GM23338 (cell line): ENCODE measurements at regions not wholly inside any gene's neighbourhood (a gene's known extent, or its start where the extent isn't known, plus 50 kb on each side); places are given as distances from the start of the nearest gene placed in this dataset.

Experiments
- ATAC-seq: fragments of 200-7000 bp; cut with Tn5 transposase; 3 replicates; pipeline ENCODE4 v1.9.1; 2020
- DNase-seq: peaks from one replicate; pipeline ENCODE4 v3.0.0-alpha.2; 2015; ENCODE audit warnings: low spot score
- H2AFZ ChIP-seq: fragments of 200-600 bp; sonication (generic); 2 replicates; pipeline ENCODE4 v1.8.0; 2016; ENCODE audit warnings: antibody characterized with exemption, mild to moderate bottlenecking, moderate library complexity
- H3F3A ChIP-seq: fragments of 200-600 bp; sonication (generic); replicated peaks from 2 replicates; pipeline ENCODE4 v1.8.0; 2017; ENCODE audit warnings: antibody characterized with exemption, mixed run types, low read depth
- H3K27ac ChIP-seq: fragments of 200-600 bp; sonication (generic); 2 replicates; pipeline ENCODE4 v1.6.1; 2016; ENCODE audit warnings: low read depth
- H3K27me3 ChIP-seq: fragments of 200-600 bp; sonication (generic); 2 replicates; pipeline ENCODE4 v1.8.0; 2016; ENCODE audit warnings: mild to moderate bottlenecking, mixed run types, moderate library complexity; ENCODE audit not compliant: insufficient read depth
- H3K36me3 ChIP-seq: fragments of 200-600 bp; sonication (generic); 2 replicates; pipeline ENCODE4 v1.8.0; 2016; ENCODE audit warnings: mild to moderate bottlenecking; ENCODE audit not compliant: insufficient read depth
- H3K4me1 ChIP-seq: fragments of 200-600 bp; sonication (generic); 2 replicates; pipeline ENCODE4 v1.8.0; 2016; ENCODE audit warnings: mild to moderate bottlenecking, moderate library complexity; ENCODE audit not compliant: insufficient read depth
- H3K4me2 ChIP-seq: fragments of 200-600 bp; sonication (generic); 2 replicates; pipeline ENCODE4 v1.7.1; 2017; ENCODE audit warnings: mixed run types
- H3K4me3 ChIP-seq: fragments of 200-600 bp; sonication (generic); 2 replicates; pipeline ENCODE4 v1.6.1; 2016; ENCODE audit warnings: mixed run types
- H3K79me2 ChIP-seq: fragments of 200-600 bp; sonication (generic); replicated peaks from 2 replicates; pipeline ENCODE4 v1.8.0; 2017; ENCODE audit warnings: mild to moderate bottlenecking; ENCODE audit not compliant: insufficient read depth
- H3K9me2 ChIP-seq: fragments of 200-600 bp; sonication (generic); 2 replicates; pipeline ENCODE4 v1.8.0; 2017; ENCODE audit not compliant: insufficient read depth
- H4K20me1 ChIP-seq: fragments of 200-600 bp; sonication (generic); replicated peaks from 2 replicates; pipeline ENCODE4 v1.8.0; 2017; ENCODE audit warnings: mild to moderate bottlenecking; ENCODE audit not compliant: insufficient read depth
- H3K27ac Mint-ChIP-seq: 2 replicates; pipeline ENCODE4 v1.8.0; 2020; ENCODE audit warnings: inconsistent platforms, mild to moderate bottlenecking, moderate library complexity, mixed read lengths
- H3K27me3 Mint-ChIP-seq: 3 replicates; pipeline ENCODE4 v1.8.0; 2022; ENCODE audit warnings: low read depth, mild to moderate bottlenecking, moderate library complexity, mixed read lengths, inconsistent platforms; ENCODE audit not compliant: insufficient read depth, poor library complexity
- H3K36me3 Mint-ChIP-seq: 3 replicates; pipeline ENCODE4 v1.8.0; 2021; ENCODE audit warnings: low read depth, mild to moderate bottlenecking, inconsistent platforms, moderate library complexity, mixed read lengths
- H3K4me1 Mint-ChIP-seq: 3 replicates; pipeline ENCODE4 v1.8.0; 2020; ENCODE audit warnings: mild to moderate bottlenecking, inconsistent platforms, mixed read lengths
- H3K4me3 Mint-ChIP-seq: 3 replicates; pipeline ENCODE4 v1.8.0; 2021; ENCODE audit warnings: moderate library complexity, mild to moderate bottlenecking, inconsistent platforms, mixed read lengths
- H3K9me3 Mint-ChIP-seq: 3 replicates; pipeline ENCODE4 v1.8.0; 2020; ENCODE audit warnings: moderate library complexity, mild to moderate bottlenecking, inconsistent platforms, mixed read lengths
- CREB1 ChIP-seq: fragments of 250-450 bp; sonication (Bioruptor Pico); IDR thresholded peaks from 2 replicates; pipeline ENCODE4 v1.5.0; 2020; ENCODE audit warnings: low read depth, mild to moderate bottlenecking, moderate library complexity
- CTCF ChIP-seq, 2 experiments: fragments of 200-600 bp in 1 of 2; sonication (generic) in 1 of 2; conservative IDR thresholded peaks; 2 replicates each; pipeline versions ENCODE4 v1.5.1 to v1.6.1; 2016 to 2017; ENCODE audit warnings: antibody characterized with exemption in 2 of 2, low read depth in 2 of 2, mild to moderate bottlenecking in 2 of 2, moderate library complexity in 1 of 2
- EZH2 ChIP-seq: fragments of 200-600 bp; sonication (generic); IDR thresholded peaks from one replicate; pipeline ENCODE4 v1.8.0; 2017; ENCODE audit warnings: antibody characterized with exemption, mild to moderate bottlenecking, low read depth; ENCODE audit not compliant: unreplicated experiment
- EZH2phosphoT487 ChIP-seq: fragments of 200-600 bp; sonication (generic); IDR thresholded peaks from one replicate; pipeline ENCODE4 v1.8.1; 2018; ENCODE audit warnings: antibody characterized with exemption; ENCODE audit not compliant: unreplicated experiment
- JUNB ChIP-seq: IDR thresholded peaks from one replicate; pipeline ENCODE4 v1.6.1; 2016; ENCODE audit warnings: antibody characterized with exemption; ENCODE audit not compliant: unreplicated experiment
- NANOG ChIP-seq: IDR thresholded peaks from 2 replicates; pipeline ENCODE4 v1.6.1; 2016; ENCODE audit warnings: antibody characterized with exemption, borderline replicate concordance
- POLR2AphosphoS5 ChIP-seq: IDR thresholded peaks from 2 replicates; pipeline ENCODE4 v1.6.1; 2016; ENCODE audit warnings: antibody characterized with exemption, low read depth
- STAT1 ChIP-seq: IDR thresholded peaks from one replicate; pipeline ENCODE4 v1.6.1; 2016; ENCODE audit warnings: antibody characterized with exemption; ENCODE audit not compliant: unreplicated experiment
- ZNF114 ChIP-seq: fragments of 250-450 bp; sonication (Bioruptor Pico); IDR thresholded peaks from 2 replicates; pipeline ENCODE4 v1.5.0; 2020; ENCODE audit warnings: mild to moderate bottlenecking, moderate library complexity
- ZNF331 ChIP-seq: fragments of 250-450 bp; sonication (Bioruptor Pico); IDR thresholded peaks from 2 replicates; pipeline ENCODE4 v1.5.0; 2020; ENCODE audit warnings: low read depth, mild to moderate bottlenecking, moderate library complexity
- ZNF462 ChIP-seq: fragments of 250-450 bp; sonication (Bioruptor Pico); IDR thresholded peaks from 2 replicates; pipeline ENCODE4 v1.5.0; 2020; ENCODE audit warnings: mild to moderate bottlenecking, moderate library complexity
- TF ChIP-seq, protein P1 (sequence below): IDR thresholded peaks from 2 replicates; pipeline ENCODE4 v1.6.1; 2016; ENCODE audit warnings: antibody characterized with exemption

DNA sequence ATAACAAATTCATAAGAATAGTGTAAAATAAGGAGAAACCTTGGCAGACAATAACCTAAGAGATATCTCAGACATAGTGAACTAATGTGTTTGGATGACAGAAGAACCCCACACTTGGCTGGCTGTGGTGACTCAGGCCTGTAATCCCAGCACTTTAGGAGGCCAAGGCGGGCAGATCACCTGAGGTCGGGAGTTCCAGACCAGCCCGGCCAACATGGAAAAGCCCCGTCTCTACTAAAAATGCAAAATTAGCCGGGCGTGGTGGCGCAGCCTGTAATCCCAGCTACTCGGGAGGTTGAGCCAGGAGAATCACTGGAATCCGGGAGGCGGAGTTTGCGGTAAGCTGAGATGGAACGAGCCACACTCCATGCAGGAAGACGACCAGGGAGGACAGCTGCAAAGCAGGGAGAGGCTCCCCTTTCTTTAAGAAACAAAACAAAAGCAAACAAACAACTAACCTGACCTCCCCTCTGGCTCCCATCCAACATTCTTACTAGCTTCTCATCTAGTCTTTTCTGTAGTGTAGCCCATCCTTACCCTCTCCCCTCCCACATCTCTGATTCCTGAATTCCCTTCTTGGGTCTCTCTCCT, 84.2 kb downstream of the ZNF280B start:
- Histone ChIP-seq H3K27ac (no peak overlapping the region), H3K4me2 (no peak overlapping the region), H4K20me1 (no peaks in the 10 kb centered on the region; the same call in none of the 2 replicates), H3F3A (no peaks in the 10 kb centered on the region), H3K36me3 (no peaks in the 10 kb centered on the region), H3K4me1 (no peaks in the 10 kb centered on the region), H3K4me3 (no peak overlapping the region), H3K27me3 (peaks cover 100% of the 10 kb centered on the region), H2AFZ (no peak overlapping the region), H3K79me2 (no peaks in the 10 kb centered on the region), H3K9me2 (no peaks in the 10 kb centered on the region)
- TF ChIP-seq EZH2, result peak; percentile 35
- no peak for TF ChIP-seq CTCF (conservative IDR thresholded peaks at IDR 0.05; ENCODE audit: low read depth in 2 of 2)
- H3K9me3 Mint-ChIP-seq, result no peaks in the 10 kb centered on the region; the same call in 2 of the 3 replicates
- H3K4me3 Mint-ChIP-seq, result no peak overlapping the region
- no peak overlapping the region for H3K27ac Mint-ChIP-seq
- peak; percentile 81 for ATAC-seq
- DNase-seq, result peak; percentile 72
- peaks cover 93% of the 10 kb centered on the region for H3K27me3 Mint-ChIP-seq
- peaks cover 11% of the 10 kb centered on the region; the same call in 2 of the 3 replicates for H3K4me1 Mint-ChIP-seq
- no peaks in the 10 kb centered on the region for H3K36me3 Mint-ChIP-seq

- H3K9me3 Mint-ChIP-seq, result no peaks in the 10 kb centered on the region; the same call in 2 of the 3 replicates
- H3K27me3 Mint-ChIP-seq, result peaks cover 93% of the 10 kb centered on the region
- H3K79me2 ChIP-seq, result no peaks in the 10 kb centered on the region
- H3K27me3 ChIP-seq, result peaks cover 100% of the 10 kb centered on the region
- H3K36me3 ChIP-seq, result no peaks in the 10 kb centered on the region
- no peak overlapping the region for H3K27ac Mint-ChIP-seq
- H4K20me1 ChIP-seq, result no peaks in the 10 kb centered on the region; the same call in 1 of the 2 replicates
- H3K4me1 ChIP-seq, result no peaks in the 10 kb centered on the region
- ATAC-seq (no peak), DNase-seq (no peak)
- H3K4me1 Mint-ChIP-seq, result peaks cover 11% of the 10 kb centered on the region; the same call in 2 of the 3 replicates
- H3K9me2 ChIP-seq, result no peaks in the 10 kb centered on the region
- H3F3A ChIP-seq, result no peaks in the 10 kb centered on the region
- no peak overlapping the region for H3K4me3 Mint-ChIP-seq
- H3K4me3 ChIP-seq, result no peak overlapping the region
- no peaks in the 10 kb centered on the region for H3K36me3 Mint-ChIP-seq
- H3K4me2 ChIP-seq, result peak overlapping the region; percentile 38; the same call in 1 of the 2 replicates
- no peak overlapping the region for H2AFZ ChIP-seq
- no peak overlapping the region for H3K27ac ChIP-seq
- TF ChIP-seq ZNF462 (CRISPR knock-in tag), result no peak
- TF ChIP-seq EZH2, result no peak
- TF ChIP-seq STAT1, result no peak
- no peak for TF ChIP-seq NANOG
- TF ChIP-seq EZH2phosphoT487, result no peak
- no peak for TF ChIP-seq ZNF331 (CRISPR knock-in tag)
- TF ChIP-seq, protein P1, sequence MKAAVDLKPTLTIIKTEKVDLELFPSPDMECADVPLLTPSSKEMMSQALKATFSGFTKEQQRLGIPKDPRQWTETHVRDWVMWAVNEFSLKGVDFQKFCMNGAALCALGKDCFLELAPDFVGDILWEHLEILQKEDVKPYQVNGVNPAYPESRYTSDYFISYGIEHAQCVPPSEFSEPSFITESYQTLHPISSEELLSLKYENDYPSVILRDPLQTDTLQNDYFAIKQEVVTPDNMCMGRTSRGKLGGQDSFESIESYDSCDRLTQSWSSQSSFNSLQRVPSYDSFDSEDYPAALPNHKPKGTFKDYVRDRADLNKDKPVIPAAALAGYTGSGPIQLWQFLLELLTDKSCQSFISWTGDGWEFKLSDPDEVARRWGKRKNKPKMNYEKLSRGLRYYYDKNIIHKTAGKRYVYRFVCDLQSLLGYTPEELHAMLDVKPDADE, result no peak
- TF ChIP-seq JUNB, result no peak
- TF ChIP-seq CREB1 (CRISPR knock-in tag), result no peak
- no peak for TF ChIP-seq POLR2AphosphoS5
- TF ChIP-seq ZNF114 (CRISPR knock-in tag), result no peak
Observed at GRCh38 chr22:22424956-22425355, 83.6 kb downstream of the ZNF280B start.
